Esophagus muscularis mucosa (tissue), 3 donors: ENCODE measurements at regions not wholly inside any gene's neighbourhood (a gene's known extent, or its start where the extent isn't known, plus 50 kb on each side); places are given as distances from the start of the nearest gene placed in this dataset.

Source experiments
- POLR2A ChIP-seq: fragments of 450-650 bp; IDR thresholded peaks from one replicate; pipeline ENCODE4 v1.6.1; 2017; ENCODE audit warnings: antibody characterized with exemption, moderate library complexity, mild to moderate bottlenecking, low read depth
- POLR2AphosphoS5 ChIP-seq, 2 donors: sonication (generic); formaldehyde crosslinking; IDR thresholded peaks; one replicate each; pipeline ENCODE4 v1.6.1; 2017; ENCODE audit warnings: antibody characterized with exemption in 2 of 2
- TF ChIP-seq, protein P1 (sequence below), 3 experiments: fragments of 200-600 bp in 2 of 3; fragments of 450-650 bp in 1 of 3; sonication (generic) in 2 of 3; IDR thresholded peaks; one replicate each; pipeline ENCODE4 v1.5.1; 2017 to 2019; ENCODE audit warnings: antibody characterized with exemption in 3 of 3, mild to moderate bottlenecking in 2 of 3, moderate library complexity in 1 of 3

DNA sequence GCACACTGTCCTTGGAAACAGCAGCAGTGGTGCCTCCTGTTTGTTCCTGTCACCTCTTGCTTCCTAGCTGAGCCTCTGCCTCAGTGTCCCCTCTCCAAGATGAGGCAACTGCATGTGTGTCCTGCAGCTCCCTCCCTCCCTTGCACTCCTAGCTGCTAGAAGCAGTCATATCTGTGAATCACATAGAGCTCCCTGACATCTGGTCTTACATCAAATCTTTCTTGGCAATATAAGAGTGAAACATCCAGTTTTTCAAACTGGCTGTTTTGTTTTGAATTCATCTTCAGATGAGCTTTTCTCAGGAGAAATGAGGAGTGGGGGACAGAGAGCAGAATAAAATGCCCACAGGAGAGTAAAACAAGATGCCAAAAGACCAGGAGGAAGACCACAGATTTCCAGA is 103.7 kb downstream of the VCPKMT start:
- TF ChIP-seq, protein P1, sequence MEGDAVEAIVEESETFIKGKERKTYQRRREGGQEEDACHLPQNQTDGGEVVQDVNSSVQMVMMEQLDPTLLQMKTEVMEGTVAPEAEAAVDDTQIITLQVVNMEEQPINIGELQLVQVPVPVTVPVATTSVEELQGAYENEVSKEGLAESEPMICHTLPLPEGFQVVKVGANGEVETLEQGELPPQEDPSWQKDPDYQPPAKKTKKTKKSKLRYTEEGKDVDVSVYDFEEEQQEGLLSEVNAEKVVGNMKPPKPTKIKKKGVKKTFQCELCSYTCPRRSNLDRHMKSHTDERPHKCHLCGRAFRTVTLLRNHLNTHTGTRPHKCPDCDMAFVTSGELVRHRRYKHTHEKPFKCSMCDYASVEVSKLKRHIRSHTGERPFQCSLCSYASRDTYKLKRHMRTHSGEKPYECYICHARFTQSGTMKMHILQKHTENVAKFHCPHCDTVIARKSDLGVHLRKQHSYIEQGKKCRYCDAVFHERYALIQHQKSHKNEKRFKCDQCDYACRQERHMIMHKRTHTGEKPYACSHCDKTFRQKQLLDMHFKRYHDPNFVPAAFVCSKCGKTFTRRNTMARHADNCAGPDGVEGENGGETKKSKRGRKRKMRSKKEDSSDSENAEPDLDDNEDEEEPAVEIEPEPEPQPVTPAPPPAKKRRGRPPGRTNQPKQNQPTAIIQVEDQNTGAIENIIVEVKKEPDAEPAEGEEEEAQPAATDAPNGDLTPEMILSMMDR (IDR thresholded peaks at IDR 0.05) = no peak
- TF ChIP-seq POLR2AphosphoS5 (IDR thresholded peaks at IDR 0.05) (no peak), POLR2A (no peak)
